Left renal pelvis (tissue), 4 donors: ENCODE measurements at regions not wholly inside any gene's neighbourhood (a gene's known extent, or its start where the extent isn't known, plus 50 kb on each side); places are given as distances from the start of the nearest gene placed in this dataset.

Source experiments
- DNase-seq, 4 donors: peaks; one replicate each; pipeline ENCODE4 v3.0.0-alpha.2; 2013; ENCODE audit warnings: low read depth in 4 of 4, low spot score in 3 of 4

- no peak for DNase-seq
These were observed 438.1 kb downstream of the IPO8 start for GRCh38 chr12:30257618-30258017.

- no peak for DNase-seq
These were observed 444.1 kb downstream of the IPO8 start for GRCh38 chr12:30251546-30251945.

GRCh38 chr12:30243426-30243825 lies 452.2 kb downstream of the IPO8 start:
- DNase-seq: no peak

- no peak for DNase-seq
These were observed 435.3 kb upstream of the TMTC1 start for GRCh38 chr12:30219047-30219446.

- DNase-seq: no peak
These were observed 434.3 kb upstream of the TMTC1 start for GRCh38 chr12:30218073-30218472.

GRCh38 chr12:30213166-30213565 lies 429.4 kb upstream of the TMTC1 start:
- DNase-seq: no peak

GRCh38 chr12:30211743-30212142 lies 428.0 kb upstream of the TMTC1 start:
- DNase-seq: no peak

- no peak for DNase-seq
These were observed 420.2 kb upstream of the TMTC1 start for GRCh38 chr12:30203981-30204380.

GRCh38 chr12:30202521-30203254 lies 418.9 kb upstream of the TMTC1 start:
- DNase-seq: no peak

- DNase-seq: no peak
These were observed 417.8 kb upstream of the TMTC1 start for GRCh38 chr12:30201301-30202160.

- DNase-seq: no peak
These were observed 417.1 kb upstream of the TMTC1 start for GRCh38 chr12:30200864-30201263.

- DNase-seq: no peak
These were observed 413.8 kb upstream of the TMTC1 start for GRCh38 chr12:30197392-30198057.

- DNase-seq: peak; percentile 23 to 70 (median 31)
These were observed 408.1 kb upstream of the TMTC1 start for GRCh38 chr12:30191696-30192455.

- DNase-seq: no peak
These were observed 405.0 kb upstream of the TMTC1 start for GRCh38 chr12:30188602-30189326.

GRCh38 chr12:30187426-30187825 lies 403.7 kb upstream of the TMTC1 start:
- no peak for DNase-seq

- no peak for DNase-seq
These were observed 397.6 kb upstream of the TMTC1 start for GRCh38 chr12:30181334-30181733.

- no peak for DNase-seq
These were observed 396.9 kb upstream of the TMTC1 start for GRCh38 chr12:30180602-30181001.

GRCh38 chr12:30178916-30179315 lies 395.2 kb upstream of the TMTC1 start:
- no peak for DNase-seq

- no peak for DNase-seq
These were observed 386.3 kb upstream of the TMTC1 start for GRCh38 chr12:30169839-30170591.
